D721Med (cell line): ENCODE measurements at regions not wholly inside any gene's neighbourhood (a gene's known extent, or its start where the extent isn't known, plus 50 kb on each side); places are given as distances from the start of the nearest gene placed in this dataset.

Source experiments
- DNase-seq: peaks from one replicate; pipeline ENCODE4 v3.0.0; 2011; ENCODE audit warnings: low spot score; ENCODE audit not compliant: insufficient read length
- FAIRE-seq: peaks from 2 replicates; lab custom pipeline; 2011; peaks lifted over from hg19 to GRCh38; lab: Jason Lieb, UNC
- CTCF ChIP-seq: IDR thresholded peaks from 2 replicates; pipeline ENCODE4 v1.5.1; 2012; ENCODE audit warnings: mild to moderate bottlenecking, control low read depth; ENCODE audit not compliant: insufficient read depth; ENCODE audit errors: missing control alignments

GRCh38 chr9:16202914-16203728 lies 650.3 kb downstream of the CCDC171 start:
- DNase-seq: no peak
- FAIRE-seq: no peak
- no peak for TF ChIP-seq CTCF

DNA sequence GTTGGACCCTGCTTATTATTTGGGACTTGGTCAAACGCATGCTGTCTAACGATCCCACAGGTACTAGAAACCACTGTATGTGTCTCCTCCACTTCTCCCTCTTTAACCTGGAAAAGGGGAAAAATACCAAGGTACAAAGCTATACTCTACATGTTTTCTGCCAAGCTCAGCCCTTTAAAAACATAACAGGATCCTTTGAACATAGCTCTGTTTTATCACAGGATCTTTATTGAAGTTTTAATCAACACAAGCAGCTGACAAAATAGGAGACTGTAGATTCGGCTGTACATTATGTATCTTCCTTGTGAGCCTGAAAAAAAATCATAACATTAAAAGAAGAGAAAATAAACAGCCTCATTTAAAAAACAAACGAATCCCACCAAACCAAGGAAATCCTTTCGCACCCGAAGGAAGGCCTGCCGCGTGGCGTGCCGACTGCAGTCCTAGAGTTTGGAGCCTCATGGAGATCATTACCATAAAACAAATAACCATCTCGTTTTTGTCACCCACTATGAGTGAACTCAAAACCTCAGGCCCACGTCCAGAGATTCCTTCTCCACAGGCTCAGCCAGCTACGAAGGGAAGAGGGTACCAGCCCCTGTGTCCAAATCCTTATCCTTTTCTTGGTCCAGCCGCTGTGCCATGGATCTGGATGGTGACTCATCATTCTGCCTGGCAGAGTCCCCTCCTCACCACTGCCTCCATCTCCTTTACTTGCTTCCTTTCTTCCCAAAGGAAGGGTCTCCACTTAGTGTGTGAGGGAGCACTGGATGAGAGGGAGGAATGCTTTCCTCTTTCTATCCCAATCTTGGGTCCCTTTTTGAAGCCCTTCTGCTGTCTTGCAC lies 651.1 kb downstream of the CCDC171 start:
- FAIRE-seq: no peak
- DNase-seq: no peak
- TF ChIP-seq CTCF: no peak

GRCh38 chr9:16205455-16205854 lies 652.6 kb downstream of the CCDC171 start:
- DNase-seq (no peak), FAIRE-seq (no peak)
- no peak for TF ChIP-seq CTCF

DNA sequence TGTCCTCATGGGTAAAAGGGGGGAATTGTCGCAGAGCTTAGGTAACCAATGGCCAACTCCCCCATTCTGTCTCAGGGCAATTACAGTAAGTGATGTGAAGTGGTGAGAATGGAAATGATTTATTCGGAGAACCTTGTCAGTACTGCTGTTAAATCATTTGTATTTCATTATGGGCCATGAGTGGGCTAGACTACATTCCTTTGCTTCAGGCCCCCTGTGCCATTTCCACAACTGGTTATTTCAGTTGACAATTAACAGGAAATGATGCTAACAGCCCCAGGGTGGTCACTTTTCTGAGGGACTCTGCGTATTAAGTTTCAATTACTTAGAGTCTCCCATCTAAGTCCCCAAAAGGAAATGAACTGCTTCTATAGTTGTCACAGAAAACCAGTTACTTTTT lies 653.7 kb downstream of the CCDC171 start:
- no peak for FAIRE-seq
- TF ChIP-seq CTCF: no peak
- DNase-seq: no peak

DNA sequence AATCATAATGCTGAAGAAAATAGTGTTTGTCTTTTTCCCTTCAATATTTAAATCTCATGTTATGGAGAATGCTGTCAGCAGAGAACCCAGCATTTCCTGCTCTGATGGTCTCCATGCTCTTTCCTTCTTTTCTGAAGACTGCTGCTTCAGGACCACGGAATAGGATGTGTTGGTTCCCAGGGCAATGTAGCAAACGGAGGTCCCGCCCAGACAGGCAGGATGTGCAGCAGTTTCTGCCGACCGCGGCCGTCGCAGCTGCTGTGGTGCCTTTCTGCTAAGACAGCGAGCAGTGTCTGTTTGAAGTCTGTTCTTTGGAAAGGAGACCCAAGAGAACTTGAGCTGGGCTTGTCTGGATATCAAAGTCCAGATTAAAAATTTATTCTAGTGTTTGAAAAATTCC lies 654.3 kb downstream of the CCDC171 start:
- no peak for TF ChIP-seq CTCF
- DNase-seq (no peak), FAIRE-seq (no peak)

DNA sequence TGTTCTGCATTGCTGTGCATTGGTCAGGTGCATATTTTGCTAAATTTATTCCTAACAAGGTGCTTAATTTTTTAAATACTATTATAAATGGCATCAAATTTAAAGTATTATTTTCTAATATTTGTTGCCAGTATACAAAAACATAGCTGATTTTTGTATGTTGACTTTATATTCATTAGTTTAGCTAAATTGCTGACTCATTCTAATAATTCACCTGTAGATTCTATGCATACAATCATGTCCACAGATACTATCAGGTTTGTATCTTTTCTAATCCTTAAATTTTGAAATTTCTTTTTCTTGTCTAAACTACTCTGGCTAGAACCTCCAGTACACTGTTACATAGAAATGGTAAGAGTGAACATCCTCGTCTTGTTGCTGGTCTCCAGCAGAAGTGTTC lies 657.6 kb downstream of the CCDC171 start:
- no peak for FAIRE-seq
- no peak for TF ChIP-seq CTCF
- no peak for DNase-seq
